ENCODE measurements at regions not wholly inside any gene's neighbourhood (a gene's known extent, or its start where the extent isn't known, plus 50 kb on each side); places are given as distances from the start of the nearest gene placed in this dataset.

GRCh38 chr14:56055511-56055910 is 62.7 kb upstream of the PELI2 start:
- H3K4me3 ChIP-seq (ENCODE audit: low read length), result no peak overlapping the region
- no peak for TF ChIP-seq CTCF (conservative IDR thresholded peaks at IDR 0.05; ENCODE audit: low read length)
- DNase-seq (ENCODE audit: low read depth), result no peak

GRCh38 chr14:56056031-56056430 is 62.2 kb upstream of the PELI2 start:
- no peak overlapping the region for H3K4me3 ChIP-seq (ENCODE audit: low read length)
- TF ChIP-seq CTCF (conservative IDR thresholded peaks at IDR 0.05; ENCODE audit: low read length), result no peak
- DNase-seq (ENCODE audit: low read depth), result no peak

GRCh38 chr14:56057071-56057741 is 61.0 kb upstream of the PELI2 start:
- no peak for DNase-seq (ENCODE audit: low read depth)
- H3K4me3 ChIP-seq (ENCODE audit: low read length), result no peak overlapping the region
- no peak for TF ChIP-seq CTCF (conservative IDR thresholded peaks at IDR 0.05; ENCODE audit: low read length)

GRCh38 chr14:56057767-56058166 is 60.4 kb upstream of the PELI2 start:
- TF ChIP-seq CTCF (conservative IDR thresholded peaks at IDR 0.05; ENCODE audit: low read length), result no peak

GRCh38 chr14:56059054-56059453 is 59.2 kb upstream of the PELI2 start:
- no peak overlapping the region for H3K4me3 ChIP-seq (ENCODE audit: low read length)
- DNase-seq (ENCODE audit: low read depth), result peak; percentile 2
- TF ChIP-seq CTCF (conservative IDR thresholded peaks at IDR 0.05; ENCODE audit: low read length), result no peak

More at GRCh38 chr14:56057767-56058166, 60.4 kb upstream of the PELI2 start:
- no peak overlapping the region for H3K4me3 ChIP-seq (ENCODE audit: low read length)
- DNase-seq (ENCODE audit: low read depth), result no peak

- no peak overlapping the region for H3K4me3 ChIP-seq (ENCODE audit: low read length)
- no peak for DNase-seq (ENCODE audit: low read depth)
- TF ChIP-seq CTCF (conservative IDR thresholded peaks at IDR 0.05; ENCODE audit: low read length), result no peak
These were observed 57.2 kb upstream of the PELI2 start for GRCh38 chr14:56061051-56061450.

- no peak for TF ChIP-seq CTCF (conservative IDR thresholded peaks at IDR 0.05; ENCODE audit: low read length)
- H3K4me3 ChIP-seq (ENCODE audit: low read length), result no peak overlapping the region
- no peak for DNase-seq (ENCODE audit: low read depth)
These were observed 55.1 kb upstream of the PELI2 start for GRCh38 chr14:56063131-56063530.

All from AG10803 (cell line).